ENCODE measurements at regions not wholly inside any gene's neighbourhood (a gene's known extent, or its start where the extent isn't known, plus 50 kb on each side); places are given as distances from the start of the nearest gene placed in this dataset.
"Not testable (repeated sequence)": the region's sequence is repeated elsewhere in the genome, so short reads cannot be mapped to it uniquely, and the experiment has no call there.

DNA sequence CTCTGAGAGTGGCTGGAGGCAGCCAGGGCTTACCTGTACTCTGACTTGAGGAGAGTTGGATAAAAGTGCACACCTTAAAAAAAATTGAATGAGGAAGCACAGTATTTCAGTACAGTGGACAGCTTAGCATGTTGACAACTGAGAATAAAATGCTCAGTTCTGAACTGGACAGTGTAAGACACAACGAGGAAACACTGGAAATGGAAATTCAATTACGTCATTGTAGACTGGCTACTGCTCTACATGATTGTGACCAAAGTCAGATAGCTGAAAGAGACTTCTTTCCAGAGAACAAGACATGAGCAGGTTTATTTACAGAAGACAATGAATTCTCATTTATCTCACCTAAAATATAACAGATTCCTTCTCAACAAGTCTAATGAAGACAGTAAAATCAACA lies 100.1 kb downstream of the CCDC74A start:
- POLR2A ChIA-PET; H3K36me3 ChIP-seq (ENCODE audit: control insufficient read depth, insufficient read depth, low read length); H3K79me2 ChIP-seq (ENCODE audit: control insufficient read depth, insufficient read depth, low read length); in situ Hi-C loops (cut with MboI); FAIRE-seq; H4K20me1 ChIP-seq (replicated peaks; ENCODE audit: control insufficient read depth, insufficient read depth, low read length); CTCF ChIA-PET (ENCODE audit: low intra/inter-chr PET ratio); H3K9me1 ChIP-seq (ENCODE audit: control insufficient read depth, insufficient read depth, low read length); BruUV-seq (replicated peaks); DNase-seq (ENCODE audit: extremely low read depth in 1 of 4, low spot score in 3 of 4); ATAC-seq; H3K4me2 ChIP-seq (ENCODE audit: insufficient read depth, low read length); H3K9me3 ChIP-seq (replicated peaks; ENCODE audit: control insufficient read depth, insufficient read depth, low read depth, low read length); H3K9ac ChIP-seq (ENCODE audit: insufficient read depth in 1 of 2, low read depth in 2 of 2, low read length in 2 of 2); H3K27ac ChIP-seq (ENCODE audit: extremely low read depth, low read depth, low read length); intact Hi-C loops (cut with micrococcal nuclease); H3K27me3 ChIP-seq (ENCODE audit: control insufficient read depth in 2 of 2, insufficient read depth in 2 of 2, low read length in 2 of 2); H3K4me1 ChIP-seq (replicated peaks in 1 of 2; ENCODE audit: control insufficient read depth in 2 of 2, insufficient read depth in 2 of 2, low read length in 2 of 2); H2AFZ ChIP-seq (ENCODE audit: low read depth, low read length); H3K4me3 ChIP-seq: not testable (repeated sequence)
- 0 out of 2 replicates have a peak, but pooled peaks have one; percentile 21 for TF ChIP-seq EHMT2 (IDR thresholded peaks at IDR 0.05)
- TF ChIP-seq, protein P1, sequence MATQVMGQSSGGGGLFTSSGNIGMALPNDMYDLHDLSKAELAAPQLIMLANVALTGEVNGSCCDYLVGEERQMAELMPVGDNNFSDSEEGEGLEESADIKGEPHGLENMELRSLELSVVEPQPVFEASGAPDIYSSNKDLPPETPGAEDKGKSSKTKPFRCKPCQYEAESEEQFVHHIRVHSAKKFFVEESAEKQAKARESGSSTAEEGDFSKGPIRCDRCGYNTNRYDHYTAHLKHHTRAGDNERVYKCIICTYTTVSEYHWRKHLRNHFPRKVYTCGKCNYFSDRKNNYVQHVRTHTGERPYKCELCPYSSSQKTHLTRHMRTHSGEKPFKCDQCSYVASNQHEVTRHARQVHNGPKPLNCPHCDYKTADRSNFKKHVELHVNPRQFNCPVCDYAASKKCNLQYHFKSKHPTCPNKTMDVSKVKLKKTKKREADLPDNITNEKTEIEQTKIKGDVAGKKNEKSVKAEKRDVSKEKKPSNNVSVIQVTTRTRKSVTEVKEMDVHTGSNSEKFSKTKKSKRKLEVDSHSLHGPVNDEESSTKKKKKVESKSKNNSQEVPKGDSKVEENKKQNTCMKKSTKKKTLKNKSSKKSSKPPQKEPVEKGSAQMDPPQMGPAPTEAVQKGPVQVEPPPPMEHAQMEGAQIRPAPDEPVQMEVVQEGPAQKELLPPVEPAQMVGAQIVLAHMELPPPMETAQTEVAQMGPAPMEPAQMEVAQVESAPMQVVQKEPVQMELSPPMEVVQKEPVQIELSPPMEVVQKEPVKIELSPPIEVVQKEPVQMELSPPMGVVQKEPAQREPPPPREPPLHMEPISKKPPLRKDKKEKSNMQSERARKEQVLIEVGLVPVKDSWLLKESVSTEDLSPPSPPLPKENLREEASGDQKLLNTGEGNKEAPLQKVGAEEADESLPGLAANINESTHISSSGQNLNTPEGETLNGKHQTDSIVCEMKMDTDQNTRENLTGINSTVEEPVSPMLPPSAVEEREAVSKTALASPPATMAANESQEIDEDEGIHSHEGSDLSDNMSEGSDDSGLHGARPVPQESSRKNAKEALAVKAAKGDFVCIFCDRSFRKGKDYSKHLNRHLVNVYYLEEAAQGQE (IDR thresholded peaks at IDR 0.05; ENCODE audit: borderline replicate concordance): peak; percentile 48; the same call in 1 of the 2 replicates
- TF ChIP-seq, protein P1 (CRISPR knock-in tag; IDR thresholded peaks at IDR 0.05; ENCODE audit: low read depth): not testable (repeated sequence)
- 33% methylated on average over 2 of the region's 2 CpGs for WGBS (ENCODE audit: insufficient coverage, low coverage, missing lambda C conversion rate)

Measured in K562 (cell line).